ENCODE measurements at regions not wholly inside any gene's neighbourhood (a gene's known extent, or its start where the extent isn't known, plus 50 kb on each side); places are given as distances from the start of the nearest gene placed in this dataset.

- TF ChIP-seq CTCF (IDR thresholded peaks at IDR 0.05; ENCODE audit: control insufficient read depth, extremely low read depth, insufficient read depth) = no peak
- H3K4me3 ChIP-seq (ENCODE audit: low read depth, low read length) = no peak overlapping the region
Measured at GRCh38 chr3:104536715-104537114, 830.0 kb upstream of the ALCAM start.

GRCh38 chr3:104537323-104537722 lies 829.4 kb upstream of the ALCAM start:
- TF ChIP-seq CTCF (IDR thresholded peaks at IDR 0.05; ENCODE audit: control insufficient read depth, extremely low read depth, insufficient read depth) = no peak
- no peak for DNase-seq (ENCODE audit: low read depth)
- H3K4me3 ChIP-seq (ENCODE audit: low read depth, low read length) = no peak overlapping the region

More at GRCh38 chr3:104536715-104537114, 830.0 kb upstream of the ALCAM start:
- DNase-seq (ENCODE audit: low read depth) = no peak

GRCh38 chr3:104546301-104546700 lies 820.4 kb upstream of the ALCAM start:
- no peak for DNase-seq (ENCODE audit: low read depth)
- TF ChIP-seq CTCF (IDR thresholded peaks at IDR 0.05; ENCODE audit: control insufficient read depth, extremely low read depth, insufficient read depth) = no peak
- H3K4me3 ChIP-seq (ENCODE audit: low read depth, low read length) = no peak overlapping the region

GRCh38 chr3:104547031-104547430 lies 819.7 kb upstream of the ALCAM start:
- no peak for TF ChIP-seq CTCF (IDR thresholded peaks at IDR 0.05; ENCODE audit: control insufficient read depth, extremely low read depth, insufficient read depth)
- DNase-seq (ENCODE audit: low read depth) = no peak
- H3K4me3 ChIP-seq (ENCODE audit: low read depth, low read length) = no peak overlapping the region

GRCh38 chr3:104548401-104548800 lies 818.3 kb upstream of the ALCAM start:
- DNase-seq (ENCODE audit: low read depth) = no peak
- H3K4me3 ChIP-seq (ENCODE audit: low read depth, low read length) = no peak overlapping the region
- TF ChIP-seq CTCF (IDR thresholded peaks at IDR 0.05; ENCODE audit: control insufficient read depth, extremely low read depth, insufficient read depth) = no peak

- no peak for TF ChIP-seq CTCF (IDR thresholded peaks at IDR 0.05; ENCODE audit: control insufficient read depth, extremely low read depth, insufficient read depth)
- DNase-seq (ENCODE audit: low read depth) = no peak
- no peak overlapping the region for H3K4me3 ChIP-seq (ENCODE audit: low read depth, low read length)
Measured at GRCh38 chr3:104549099-104549714, 817.5 kb upstream of the ALCAM start.

GRCh38 chr3:104553121-104553520 lies 813.6 kb upstream of the ALCAM start:
- no peak for TF ChIP-seq CTCF (IDR thresholded peaks at IDR 0.05; ENCODE audit: control insufficient read depth, extremely low read depth, insufficient read depth)
- DNase-seq (ENCODE audit: low read depth) = no peak
- H3K4me3 ChIP-seq (ENCODE audit: low read depth, low read length) = no peak overlapping the region
